Stimulated activated naive CD8-positive, alpha-beta T cell treated with anti-CD3 and anti-CD28 coated beads, Interleukin-15, amount 100 ng/mL, for 72 hours (primary cell): ENCODE measurements at regions not wholly inside any gene's neighbourhood (a gene's known extent, or its start where the extent isn't known, plus 50 kb on each side); places are given as distances from the start of the nearest gene placed in this dataset.

ENCODE experiments used
- ATAC-seq: fragments of 150-1000 bp; cut with Tn5 transposase; 2 replicates; pipeline ENCODE4 v1.10.0; 2021; ENCODE audit warnings: mild to moderate bottlenecking, moderate library complexity
- DNase-seq, 2 donors: peaks; one replicate each; pipeline ENCODE4 v3.0.0; 2021 to 2022
- H3K27ac Mint-ChIP-seq, 2 donors: one replicate each; pipeline ENCODE4 v1.8.0; 2022; ENCODE audit warnings: mild to moderate bottlenecking in 2 of 2, mixed read lengths in 2 of 2, moderate library complexity in 2 of 2
- H3K27me3 Mint-ChIP-seq: one replicate; pipeline ENCODE4 v1.8.0; 2022; ENCODE audit warnings: mixed read lengths
- H3K4me1 Mint-ChIP-seq: one replicate; pipeline ENCODE4 v1.8.0; 2022; ENCODE audit warnings: mild to moderate bottlenecking, mixed read lengths
- H3K4me3 Mint-ChIP-seq, 2 donors: one replicate each; pipeline ENCODE4 v1.8.0; 2022; ENCODE audit warnings: mild to moderate bottlenecking in 2 of 2, mixed read lengths in 2 of 2, moderate library complexity in 1 of 2
- H3K9me3 Mint-ChIP-seq, 2 donors: one replicate each; pipeline ENCODE4 v1.8.0; 2022; ENCODE audit warnings: mixed read lengths in 2 of 2

DNA sequence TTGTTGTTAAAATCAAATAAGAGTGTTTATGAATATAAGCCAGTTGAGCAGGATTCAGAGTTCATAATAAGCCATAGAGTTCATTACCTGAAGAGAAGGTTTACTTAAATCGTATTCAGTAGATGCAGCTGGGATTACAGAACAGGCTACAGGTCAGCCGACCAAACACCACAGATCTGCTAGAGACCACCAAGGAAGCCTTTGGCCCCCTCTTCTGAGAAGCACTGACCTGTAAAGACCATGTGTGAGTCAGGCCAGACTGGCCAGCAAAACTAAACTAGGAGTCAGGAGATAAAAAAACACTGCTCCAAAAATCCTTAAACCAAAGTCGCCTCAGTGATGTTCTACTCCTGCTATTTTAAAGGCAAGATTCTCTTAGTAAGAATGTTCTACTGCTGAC is 1125.5 kb downstream of the FAT4 start:
- H3K27ac Mint-ChIP-seq = no peak overlapping the region
- H3K4me1 Mint-ChIP-seq = no peaks in the 10 kb centered on the region
- H3K27me3 Mint-ChIP-seq = no peaks in the 10 kb centered on the region
- H3K9me3 Mint-ChIP-seq = peaks cover 8 to 13% of the 10 kb centered on the region in 2 donors
- no peak overlapping the region for H3K4me3 Mint-ChIP-seq
- no peak for DNase-seq
- no peak for ATAC-seq

DNA sequence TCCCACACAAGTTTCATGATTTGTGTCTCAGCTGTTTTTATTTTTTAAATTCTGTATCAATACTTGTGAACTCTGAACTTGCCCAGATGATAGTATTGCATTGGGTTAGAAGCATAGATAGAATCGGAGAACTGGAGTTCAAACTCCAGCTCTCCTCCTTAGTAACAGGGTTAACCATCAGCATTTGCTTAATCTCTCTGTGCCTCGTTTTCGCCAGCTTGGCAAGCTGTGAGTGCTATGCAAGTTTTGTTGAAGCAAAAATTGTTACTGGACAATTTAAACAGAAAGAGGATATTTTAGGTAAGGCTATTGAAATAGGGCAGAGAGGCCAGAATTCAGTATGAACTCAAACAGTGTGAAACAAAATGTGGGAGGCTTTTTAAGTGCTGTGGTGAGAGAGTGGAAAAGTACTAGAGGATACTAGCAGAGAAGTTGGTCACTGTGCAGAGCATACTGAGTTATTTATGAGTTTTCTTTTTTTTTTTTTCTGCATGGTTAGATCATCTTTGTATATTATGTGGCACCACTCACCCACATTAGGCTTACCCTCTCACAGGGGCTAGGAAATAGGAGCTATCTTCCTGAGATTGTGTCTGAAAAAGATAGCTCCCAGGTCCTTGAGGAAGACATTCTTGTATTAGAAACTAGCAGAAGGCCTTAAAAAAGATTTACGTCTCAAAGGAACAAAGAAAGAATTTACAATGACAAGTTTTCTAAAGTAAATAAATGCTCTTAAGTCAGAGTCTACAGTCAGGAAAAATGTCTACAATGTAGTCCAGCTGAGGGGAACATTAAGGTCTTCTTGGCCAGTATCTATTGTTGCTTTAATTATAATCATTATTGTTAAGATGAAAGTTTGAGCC is 1126.6 kb downstream of the FAT4 start:
- Mint-ChIP-seq H3K9me3 (peaks cover 8 to 13% of the 10 kb centered on the region in 2 donors), H3K27me3 (no peaks in the 10 kb centered on the region), H3K4me3 (no peak overlapping the region), H3K27ac (no peak overlapping the region), H3K4me1 (no peaks in the 10 kb centered on the region)
- ATAC-seq (no peak), DNase-seq (no peak)

DNA sequence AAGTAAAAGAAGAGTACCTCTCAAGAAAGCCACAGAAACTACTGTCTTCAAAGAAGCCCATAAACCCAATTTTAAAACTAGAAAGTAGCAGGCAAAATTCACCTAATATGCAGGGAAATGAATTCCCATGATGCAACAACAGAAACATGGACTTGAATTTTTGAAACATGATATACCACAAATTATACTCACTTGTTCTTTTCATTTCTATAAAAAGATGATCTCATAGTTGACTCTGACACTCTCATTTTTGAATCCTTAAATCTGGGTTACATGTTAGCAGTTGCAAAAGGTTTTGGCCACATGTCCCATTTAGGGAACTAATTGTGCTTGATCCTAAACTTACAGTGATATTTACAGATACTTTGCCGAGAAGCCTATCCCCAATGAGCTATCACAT is 1130.8 kb downstream of the FAT4 start:
- DNase-seq (no peak), ATAC-seq (no peak)
- Mint-ChIP-seq H3K27me3 (no peaks in the 10 kb centered on the region), H3K9me3 (peaks cover 6 to 8% of the 10 kb centered on the region in 2 donors), H3K4me1 (no peaks in the 10 kb centered on the region), H3K27ac (no peak overlapping the region), H3K4me3 (no peak overlapping the region)

DNA sequence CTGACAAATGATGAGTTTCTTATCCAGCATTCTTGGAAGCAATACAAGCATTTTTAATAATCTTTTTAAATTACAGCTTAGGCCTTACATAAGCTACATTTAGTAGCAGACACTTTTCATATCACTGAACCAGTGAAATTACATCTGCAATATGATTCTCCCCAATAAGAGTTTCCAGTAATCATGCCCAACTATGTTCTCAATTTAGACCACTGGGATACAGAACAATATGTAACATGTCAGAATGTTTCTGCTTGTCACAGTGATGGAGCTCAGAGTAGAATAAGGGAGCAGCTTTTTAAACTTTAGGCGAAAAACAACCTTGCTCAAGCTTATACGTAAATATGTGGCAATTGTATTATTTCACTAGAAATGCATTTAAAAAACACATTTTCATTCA is 1132.2 kb downstream of the FAT4 start:
- Mint-ChIP-seq H3K4me3 (no peak overlapping the region), H3K4me1 (no peaks in the 10 kb centered on the region), H3K9me3 (peaks cover 8% of the 10 kb centered on the region in 2 donors), H3K27me3 (no peaks in the 10 kb centered on the region), H3K27ac (no peak overlapping the region)
- DNase-seq = no peak
- ATAC-seq = no peak

DNA sequence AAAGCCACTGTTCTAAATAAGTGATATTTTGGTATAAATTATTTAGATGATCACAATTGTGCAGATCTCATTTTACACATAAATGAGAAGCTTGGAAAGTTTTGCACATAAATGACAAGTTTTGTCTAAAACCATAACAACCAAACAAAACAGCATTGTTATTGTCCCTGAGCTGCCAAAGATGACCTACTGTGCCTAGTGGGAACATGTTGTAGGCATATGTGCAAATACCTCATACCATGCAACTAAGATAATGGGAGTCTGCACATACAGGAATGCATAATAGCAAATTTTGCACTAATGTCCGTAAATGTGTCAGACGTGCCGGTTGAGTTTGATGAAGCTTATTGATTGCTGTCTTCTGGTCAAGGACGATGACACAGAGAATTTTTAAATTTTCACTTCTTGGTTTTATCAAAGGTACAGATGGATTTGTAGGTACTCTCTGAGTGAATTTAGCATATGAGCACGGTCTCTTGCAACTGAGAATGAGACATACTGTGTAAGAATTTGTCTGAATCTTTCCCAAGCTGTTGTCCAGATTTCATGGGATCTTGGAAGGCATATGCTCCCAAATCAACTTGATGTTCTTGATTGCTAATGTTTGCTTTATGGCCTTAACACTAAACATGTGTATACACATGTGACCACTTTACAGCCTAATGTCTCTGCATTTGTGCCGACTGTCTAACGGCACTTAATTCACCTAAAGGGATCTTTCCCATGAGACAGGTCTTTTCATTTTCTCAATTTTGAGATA is 1133.5 kb downstream of the FAT4 start:
- ATAC-seq = no peak
- no peak for DNase-seq
- no peak overlapping the region for H3K27ac Mint-ChIP-seq
- no peak overlapping the region for H3K4me3 Mint-ChIP-seq
- no peaks in the 10 kb centered on the region for H3K4me1 Mint-ChIP-seq
- peaks cover 8 to 14% of the 10 kb centered on the region in 2 donors for H3K9me3 Mint-ChIP-seq
- H3K27me3 Mint-ChIP-seq = no peaks in the 10 kb centered on the region

DNA sequence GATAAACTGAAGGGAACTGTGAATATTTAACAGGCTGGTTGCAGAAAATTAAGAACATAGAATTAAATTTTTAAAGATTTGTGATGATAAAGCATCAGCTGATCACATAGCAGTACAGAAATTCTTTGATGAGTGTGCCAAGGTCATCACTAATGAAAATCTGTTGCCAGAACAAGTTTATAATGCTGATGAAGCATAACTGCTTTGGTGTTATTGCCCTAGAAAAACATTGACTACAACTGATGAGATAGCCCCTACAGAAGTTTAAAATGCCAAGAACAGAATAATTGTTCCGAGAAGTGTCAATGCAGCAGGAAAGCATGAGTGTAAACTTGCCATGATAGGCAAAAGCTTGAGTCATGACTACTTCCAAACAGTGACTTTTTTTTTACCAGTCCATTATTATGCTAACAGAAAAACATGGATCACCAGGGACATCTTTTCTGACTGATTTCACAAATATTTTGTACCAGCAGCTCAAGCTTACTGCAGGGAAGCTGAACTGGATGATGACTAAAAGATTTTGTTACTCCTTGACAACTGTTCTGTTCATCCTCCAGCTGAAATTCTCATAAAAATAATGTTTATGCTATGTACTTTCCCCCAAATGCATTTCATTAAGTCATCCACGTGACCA is 1136.6 kb downstream of the FAT4 start:
- no peaks in the 10 kb centered on the region for H3K4me1 Mint-ChIP-seq
- no peak for DNase-seq
- no peak overlapping the region for H3K4me3 Mint-ChIP-seq

DNA sequence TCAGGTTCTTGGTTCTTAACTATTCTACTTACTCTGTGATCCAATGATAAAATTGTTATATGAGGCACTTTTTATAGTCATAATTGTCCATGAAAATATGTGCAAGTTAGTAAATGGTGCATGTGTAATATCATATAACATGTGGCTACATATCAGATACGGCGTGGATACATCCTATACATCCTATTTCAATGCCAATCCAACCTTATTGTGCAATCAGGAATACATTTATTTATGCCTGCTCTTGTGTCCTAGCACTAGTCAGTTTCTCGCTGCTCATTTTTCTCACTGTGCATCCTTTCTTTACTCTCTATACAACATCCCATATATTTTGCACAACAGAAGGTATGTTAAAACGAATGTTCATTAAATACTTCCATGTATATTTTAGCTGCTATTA is 1141.1 kb downstream of the FAT4 start:
- Mint-ChIP-seq H3K4me1 (no peaks in the 10 kb centered on the region), H3K27me3 (no peaks in the 10 kb centered on the region), H3K9me3 (peaks cover 10 to 14% of the 10 kb centered on the region in 2 donors), H3K4me3 (no peak overlapping the region), H3K27ac (no peak overlapping the region)
- ATAC-seq (no peak), DNase-seq (no peak)

More for the DNA sequence above, 1136.6 kb downstream of the FAT4 start:
- H3K27ac Mint-ChIP-seq = no peak overlapping the region
- H3K27me3 Mint-ChIP-seq = no peaks in the 10 kb centered on the region
- H3K9me3 Mint-ChIP-seq = peaks cover 4 to 8% of the 10 kb centered on the region in 2 donors
- ATAC-seq = no peak

DNA sequence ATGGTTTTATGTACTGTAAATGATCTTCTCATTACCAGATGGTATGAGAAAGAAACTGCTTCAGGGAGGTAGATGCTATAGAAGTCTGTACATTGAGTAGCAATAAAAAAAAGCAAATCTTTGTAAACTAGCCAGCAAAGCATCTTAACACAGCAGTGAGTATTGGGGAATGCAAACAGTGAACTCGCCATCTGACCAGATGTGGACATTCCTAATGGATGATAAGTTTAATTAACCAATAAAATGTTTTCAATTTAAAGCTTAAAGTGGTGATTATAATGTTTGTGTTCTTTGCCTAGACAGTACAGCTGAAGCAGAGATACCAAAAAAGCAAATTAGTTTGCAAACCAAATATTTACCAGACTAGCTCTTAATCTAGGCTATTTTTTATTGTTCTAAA is 1144.2 kb downstream of the FAT4 start:
- no peak overlapping the region for H3K4me3 Mint-ChIP-seq
- H3K27ac Mint-ChIP-seq = no peak overlapping the region
- H3K27me3 Mint-ChIP-seq = no peaks in the 10 kb centered on the region
- no peak for DNase-seq
- H3K9me3 Mint-ChIP-seq = peaks cover 6 to 7% of the 10 kb centered on the region in 2 donors
- H3K4me1 Mint-ChIP-seq = no peaks in the 10 kb centered on the region
- ATAC-seq = no peak

DNA sequence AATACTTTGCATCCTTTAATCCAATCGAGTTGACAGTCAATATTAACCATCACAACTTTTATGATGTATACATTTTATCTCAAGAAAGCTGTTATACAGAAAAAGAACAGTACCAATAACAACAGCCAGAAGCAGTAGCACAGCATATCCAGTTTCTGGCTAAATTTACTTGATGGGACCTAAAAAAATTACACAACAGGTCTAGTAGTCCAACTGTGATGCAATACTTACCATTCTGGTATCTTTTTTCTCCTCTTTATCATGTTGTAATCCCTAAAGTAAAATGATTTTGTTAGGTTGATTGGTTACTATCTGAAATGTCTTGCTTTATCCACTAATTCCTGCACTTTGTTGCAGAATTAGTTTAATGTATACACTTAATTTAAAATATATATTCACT is 1150.6 kb downstream of the FAT4 start:
- ATAC-seq (no peak), DNase-seq (no peak)
- H3K9me3 Mint-ChIP-seq = peaks cover 10 to 19% of the 10 kb centered on the region in 2 donors
- no peaks in the 10 kb centered on the region for H3K4me1 Mint-ChIP-seq
- H3K27ac Mint-ChIP-seq = no peak overlapping the region
- no peaks in the 10 kb centered on the region for H3K27me3 Mint-ChIP-seq
- H3K4me3 Mint-ChIP-seq = no peak overlapping the region

DNA sequence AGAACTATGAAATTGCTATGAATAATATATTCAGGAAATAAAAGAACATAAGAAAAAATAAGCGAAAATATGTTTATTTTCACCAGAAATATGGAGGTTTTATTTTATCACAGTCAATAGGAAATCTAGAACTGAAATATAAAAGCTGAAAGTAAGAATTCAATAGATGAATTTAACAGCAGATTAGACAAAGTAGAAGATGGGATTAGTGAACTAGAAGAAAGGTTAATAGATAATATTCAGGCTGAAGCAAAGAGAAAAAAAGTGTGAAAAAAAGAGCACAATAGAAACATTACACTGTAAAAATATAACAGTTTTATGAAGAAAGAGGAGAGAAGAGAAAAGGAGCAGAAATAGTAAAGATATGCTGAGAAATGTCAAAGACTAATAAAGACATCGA is 1152.1 kb downstream of the FAT4 start:
- DNase-seq (no peak), ATAC-seq (no peak)
- Mint-ChIP-seq H3K27ac (no peak overlapping the region), H3K4me1 (no peaks in the 10 kb centered on the region), H3K9me3 (peaks cover 6 to 13% of the 10 kb centered on the region in 2 donors), H3K27me3 (no peaks in the 10 kb centered on the region), H3K4me3 (no peak overlapping the region)

DNA sequence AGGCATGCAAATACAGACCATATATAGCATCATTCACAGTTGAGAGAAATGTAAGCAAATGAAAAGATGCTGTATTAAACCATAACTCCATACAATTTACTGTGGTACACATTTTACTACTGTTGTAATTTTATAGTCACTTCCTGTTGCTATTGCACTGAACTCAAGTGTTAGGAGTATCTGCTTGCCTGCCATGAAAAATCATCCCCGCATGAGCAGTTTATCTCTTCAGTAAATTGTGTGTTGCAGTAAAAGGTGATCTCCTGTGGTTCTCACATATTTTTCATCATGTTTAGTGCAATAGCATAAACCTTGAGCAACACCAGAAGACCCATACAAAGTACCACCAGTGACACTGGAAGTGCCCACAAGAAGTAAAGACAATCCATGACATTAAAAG is 1153.4 kb downstream of the FAT4 start:
- no peak for ATAC-seq
- Mint-ChIP-seq H3K9me3 (peaks cover 6 to 13% of the 10 kb centered on the region in 2 donors), H3K27ac (no peak overlapping the region), H3K4me1 (no peaks in the 10 kb centered on the region), H3K4me3 (no peak overlapping the region), H3K27me3 (no peaks in the 10 kb centered on the region)
- no peak for DNase-seq

DNA sequence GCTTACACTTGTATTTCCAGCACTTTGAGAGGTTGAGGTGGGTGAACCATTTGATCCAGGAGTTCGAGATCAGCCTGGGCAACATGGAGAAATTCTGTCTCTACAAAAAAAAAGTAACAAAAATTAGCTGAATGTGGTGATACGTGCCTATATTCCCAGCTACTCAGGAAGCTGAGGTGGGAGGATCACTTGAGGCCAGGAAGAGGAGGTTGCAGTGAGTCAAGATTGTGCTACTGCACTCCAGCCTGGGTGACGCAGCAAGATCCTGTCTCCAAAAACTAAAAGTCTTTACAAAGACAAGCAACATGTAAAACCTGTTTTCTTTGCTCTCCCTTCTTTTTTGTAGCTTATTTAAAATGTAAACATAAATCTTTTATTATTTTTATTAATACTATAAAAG is 1156.1 kb downstream of the FAT4 start:
- H3K27me3 Mint-ChIP-seq = no peaks in the 10 kb centered on the region
- peaks cover 6 to 16% of the 10 kb centered on the region in 2 donors for H3K9me3 Mint-ChIP-seq
- no peak overlapping the region for H3K4me3 Mint-ChIP-seq
- no peaks in the 10 kb centered on the region for H3K4me1 Mint-ChIP-seq
- DNase-seq (no peak), ATAC-seq (no peak)
- H3K27ac Mint-ChIP-seq = no peak overlapping the region

DNA sequence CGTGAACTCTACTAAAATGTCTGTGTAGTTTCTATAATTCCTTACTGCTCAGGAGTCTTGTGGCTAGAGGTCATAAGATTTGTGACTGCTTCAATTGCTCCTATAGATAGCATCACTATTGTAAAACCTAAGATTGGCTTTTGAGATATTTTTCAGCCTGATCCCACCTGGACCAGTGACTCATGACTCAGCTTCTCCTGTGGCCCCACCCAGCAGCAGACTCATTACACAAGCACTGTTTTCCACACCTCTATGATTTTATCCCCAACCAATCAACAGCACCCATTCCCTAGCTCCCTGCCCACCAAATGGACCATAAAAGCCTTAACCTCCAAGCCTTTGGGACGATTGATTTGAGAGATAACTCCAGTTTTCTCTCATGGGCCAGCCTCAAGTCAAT is 1157.0 kb upstream of the INTU start:
- no peaks in the 10 kb centered on the region for H3K27me3 Mint-ChIP-seq
- DNase-seq (no peak), ATAC-seq (no peak)
- H3K27ac Mint-ChIP-seq = no peak overlapping the region
- no peak overlapping the region for H3K4me3 Mint-ChIP-seq
- peaks cover 0 to 18% of the 10 kb centered on the region in 2 donors for H3K9me3 Mint-ChIP-seq
- no peaks in the 10 kb centered on the region for H3K4me1 Mint-ChIP-seq

DNA sequence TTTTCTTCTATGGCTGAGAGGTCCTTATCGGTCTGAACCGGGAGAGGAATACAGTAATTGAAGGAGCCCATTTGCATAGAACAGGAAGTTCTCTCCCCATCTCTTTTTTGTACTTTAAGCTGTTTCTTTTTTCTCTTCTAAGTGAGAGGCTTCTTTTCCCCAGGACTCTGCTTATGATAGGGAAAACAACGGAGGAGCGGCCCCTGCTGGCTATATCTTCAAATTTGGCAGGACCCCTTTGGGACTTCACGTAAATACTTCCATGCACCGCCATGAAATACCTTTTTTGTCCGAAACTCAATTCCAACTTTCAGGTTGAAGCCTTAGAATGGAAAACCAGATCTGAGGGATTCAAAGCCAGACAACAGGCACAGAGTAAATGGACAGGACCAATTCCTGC is 1153.0 kb upstream of the INTU start:
- H3K27me3 Mint-ChIP-seq = no peaks in the 10 kb centered on the region
- DNase-seq (no peak), ATAC-seq (no peak)
- no peak overlapping the region for H3K4me3 Mint-ChIP-seq
- no peak overlapping the region for H3K27ac Mint-ChIP-seq
- H3K4me1 Mint-ChIP-seq = no peaks in the 10 kb centered on the region
- H3K9me3 Mint-ChIP-seq = peaks cover 0 to 18% of the 10 kb centered on the region in 2 donors

DNA sequence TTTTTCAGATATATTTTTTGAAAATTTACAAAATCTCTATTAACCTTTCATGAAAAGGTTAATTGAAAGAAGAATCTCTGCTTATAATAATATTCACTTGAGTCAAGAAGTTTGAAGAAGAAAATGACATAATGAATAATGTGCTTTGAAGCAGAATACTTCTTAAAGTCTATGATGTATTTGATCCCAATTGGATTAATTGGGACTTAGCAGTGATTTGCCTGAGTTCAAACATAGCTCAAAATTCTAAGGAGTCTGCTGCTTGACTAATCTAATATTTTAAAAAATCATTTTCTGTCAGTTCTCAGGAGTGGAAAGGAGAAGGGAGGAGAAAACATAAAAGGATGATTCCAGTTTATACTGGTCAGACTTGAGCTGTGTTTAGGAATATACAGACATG is 1150.4 kb upstream of the INTU start:
- Mint-ChIP-seq H3K4me3 (no peak overlapping the region), H3K27ac (no peak overlapping the region), H3K27me3 (no peaks in the 10 kb centered on the region), H3K4me1 (no peaks in the 10 kb centered on the region), H3K9me3 (peaks cover 0 to 11% of the 10 kb centered on the region in 2 donors)
- no peak for ATAC-seq
- no peak for DNase-seq

DNA sequence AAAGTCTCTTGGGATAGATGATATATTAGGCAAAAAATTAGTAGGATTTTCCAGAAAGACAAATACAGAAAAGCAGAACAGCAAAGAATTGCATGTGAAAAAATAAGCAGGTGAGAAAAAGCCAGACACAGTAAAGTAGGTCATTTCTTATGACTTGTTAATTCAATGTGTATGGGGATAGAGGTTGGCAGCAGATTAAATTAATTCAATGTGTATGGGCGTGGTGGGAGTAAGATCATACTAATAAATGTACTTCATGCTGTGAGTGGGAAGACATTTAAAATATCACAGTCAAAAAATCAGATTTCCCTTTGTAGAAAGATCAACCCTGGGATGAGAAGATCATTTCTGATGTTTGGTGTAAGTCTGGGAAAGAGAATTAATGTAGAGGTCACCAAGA is 1146.4 kb upstream of the INTU start:
- no peaks in the 10 kb centered on the region for H3K27me3 Mint-ChIP-seq
- no peaks in the 10 kb centered on the region for H3K4me1 Mint-ChIP-seq
- H3K27ac Mint-ChIP-seq = no peak overlapping the region
- DNase-seq (no peak), ATAC-seq (no peak)
- H3K4me3 Mint-ChIP-seq = no peak overlapping the region
- no peaks in the 10 kb centered on the region for H3K9me3 Mint-ChIP-seq
